ENCODE measurements at regions not wholly inside any gene's neighbourhood (a gene's known extent, or its start where the extent isn't known, plus 50 kb on each side); places are given as distances from the start of the nearest gene placed in this dataset.

GRCh38 chrX:8358302-8358701 lies 106.3 kb upstream of the VCX3B start:
- H3K4me1 ChIP-seq (ENCODE audit: low read length): no peaks in the 10 kb centered on the region
- no peaks in the 10 kb centered on the region for H4K20me1 ChIP-seq (ENCODE audit: insufficient read depth, low read length)
- no peak overlapping the region for H2AFZ ChIP-seq (ENCODE audit: low read length)
- DNase-seq: no peak
- no peaks in the 10 kb centered on the region for H3K79me2 ChIP-seq (ENCODE audit: low read length)
- H3K36me3 ChIP-seq (replicated peaks; ENCODE audit: insufficient read depth, low read length): no peaks in the 10 kb centered on the region
- no peak for TF ChIP-seq EZH2 (optimal IDR thresholded peaks at IDR 0.05; ENCODE audit: low read depth, low read length)
- no peak for TF ChIP-seq CTCF (IDR thresholded peaks at IDR 0.05; ENCODE audit: low read length)
- TF ChIP-seq EZH2phosphoT487 (IDR thresholded peaks at IDR 0.05; ENCODE audit: low read length): no peak
- H3K9me3 ChIP-seq (replicated peaks; ENCODE audit: insufficient read depth, low read length): no peaks in the 10 kb centered on the region
- no peak overlapping the region for H3K4me2 ChIP-seq (ENCODE audit: low read depth, low read length)
- no peaks in the 10 kb centered on the region for H3K27me3 ChIP-seq (replicated peaks; ENCODE audit: insufficient read depth, low read length)
- no peaks in the 10 kb centered on the region for H3F3A ChIP-seq (ENCODE audit: insufficient read depth, low read length)
- no peak overlapping the region for H3K9ac ChIP-seq (ENCODE audit: low read length)
- H3K27ac ChIP-seq (ENCODE audit: low read length): no peak overlapping the region
- no peaks in the 10 kb centered on the region for H3K9me2 ChIP-seq (replicated peaks; ENCODE audit: insufficient read depth, low read length)
- no peak overlapping the region for H3K4me3 ChIP-seq (ENCODE audit: low read length)

- no peaks in the 10 kb centered on the region for H3K79me2 ChIP-seq (ENCODE audit: low read length)
- no peak overlapping the region for H2AFZ ChIP-seq (ENCODE audit: low read length)
- no peaks in the 10 kb centered on the region for H3F3A ChIP-seq (ENCODE audit: insufficient read depth, low read length)
- H3K27ac ChIP-seq (ENCODE audit: low read length): no peak overlapping the region
- no peaks in the 10 kb centered on the region for H4K20me1 ChIP-seq (ENCODE audit: insufficient read depth, low read length)
- no peaks in the 10 kb centered on the region for H3K4me1 ChIP-seq (ENCODE audit: low read length)
- H3K4me3 ChIP-seq (ENCODE audit: low read length): no peak overlapping the region
- H3K9me3 ChIP-seq (replicated peaks; ENCODE audit: insufficient read depth, low read length): no peaks in the 10 kb centered on the region
- H3K9ac ChIP-seq (ENCODE audit: low read length): no peak overlapping the region
- no peaks in the 10 kb centered on the region for H3K36me3 ChIP-seq (replicated peaks; ENCODE audit: insufficient read depth, low read length)
- no peaks in the 10 kb centered on the region for H3K9me2 ChIP-seq (replicated peaks; ENCODE audit: insufficient read depth, low read length)
- no peaks in the 10 kb centered on the region for H3K27me3 ChIP-seq (replicated peaks; ENCODE audit: insufficient read depth, low read length)
- DNase-seq: peak; percentile 62
- TF ChIP-seq CTCF (IDR thresholded peaks at IDR 0.05; ENCODE audit: low read length) (peak; percentile 63), EZH2phosphoT487 (IDR thresholded peaks at IDR 0.05; ENCODE audit: low read length) (no peak)
- peak overlapping the region; percentile 4; the same call in 1 of the 2 replicates for H3K4me2 ChIP-seq (ENCODE audit: low read depth, low read length)
Observed at GRCh38 chrX:8364369-8365141, 100.1 kb upstream of the VCX3B start.

GRCh38 chrX:8366481-8366880 lies 98.1 kb upstream of the VCX3B start:
- Histone ChIP-seq H3K9me3 (replicated peaks; ENCODE audit: insufficient read depth, low read length) (no peaks in the 10 kb centered on the region), H3F3A (ENCODE audit: insufficient read depth, low read length) (no peaks in the 10 kb centered on the region), H3K79me2 (ENCODE audit: low read length) (no peaks in the 10 kb centered on the region), H3K27ac (ENCODE audit: low read length) (no peak overlapping the region), H3K36me3 (replicated peaks; ENCODE audit: insufficient read depth, low read length) (no peaks in the 10 kb centered on the region), H2AFZ (ENCODE audit: low read length) (no peak overlapping the region), H3K27me3 (replicated peaks; ENCODE audit: insufficient read depth, low read length) (no peaks in the 10 kb centered on the region), H3K4me3 (ENCODE audit: low read length) (no peak overlapping the region), H3K9me2 (replicated peaks; ENCODE audit: insufficient read depth, low read length) (no peaks in the 10 kb centered on the region), H3K9ac (ENCODE audit: low read length) (no peak overlapping the region), H4K20me1 (ENCODE audit: insufficient read depth, low read length) (no peaks in the 10 kb centered on the region), H3K4me1 (ENCODE audit: low read length) (no peaks in the 10 kb centered on the region), H3K4me2 (ENCODE audit: low read depth, low read length) (no peak overlapping the region)
- TF ChIP-seq EZH2 (optimal IDR thresholded peaks at IDR 0.05; ENCODE audit: low read depth, low read length): no peak
- no peak for TF ChIP-seq CTCF (IDR thresholded peaks at IDR 0.05; ENCODE audit: low read length)
- TF ChIP-seq EZH2phosphoT487 (IDR thresholded peaks at IDR 0.05; ENCODE audit: low read length): no peak
- DNase-seq: no peak
